ENCODE measurements at regions not wholly inside any gene's neighbourhood (a gene's known extent, or its start where the extent isn't known, plus 50 kb on each side); places are given as distances from the start of the nearest gene placed in this dataset.
"Not testable (repeated sequence)": the region's sequence is repeated elsewhere in the genome, so short reads cannot be mapped to it uniquely, and the experiment has no call there.

GRCh38 chr9:88291056-88291455, 97.2 kb upstream of the SPIN1 start:
- in situ Hi-C loops (cut with HindIII; ENCODE audit: low pct_ligation_motif_present, low pct_unique_long_range_greater_than_20kb, low sequenced_read_pairs): no loop called here
- DNase-seq: no peak

- no peak for DNase-seq
- in situ Hi-C loops (cut with HindIII; ENCODE audit: low pct_ligation_motif_present, low pct_unique_long_range_greater_than_20kb, low sequenced_read_pairs): no loop called here
These were observed 98.7 kb upstream of the SPIN1 start for GRCh38 chr9:88289532-88289931.

GRCh38 chr9:88287972-88288371, 100.3 kb upstream of the SPIN1 start:
- no peak for DNase-seq
- in situ Hi-C loops (cut with HindIII; ENCODE audit: low pct_ligation_motif_present, low pct_unique_long_range_greater_than_20kb, low sequenced_read_pairs): no loop called here

DNA sequence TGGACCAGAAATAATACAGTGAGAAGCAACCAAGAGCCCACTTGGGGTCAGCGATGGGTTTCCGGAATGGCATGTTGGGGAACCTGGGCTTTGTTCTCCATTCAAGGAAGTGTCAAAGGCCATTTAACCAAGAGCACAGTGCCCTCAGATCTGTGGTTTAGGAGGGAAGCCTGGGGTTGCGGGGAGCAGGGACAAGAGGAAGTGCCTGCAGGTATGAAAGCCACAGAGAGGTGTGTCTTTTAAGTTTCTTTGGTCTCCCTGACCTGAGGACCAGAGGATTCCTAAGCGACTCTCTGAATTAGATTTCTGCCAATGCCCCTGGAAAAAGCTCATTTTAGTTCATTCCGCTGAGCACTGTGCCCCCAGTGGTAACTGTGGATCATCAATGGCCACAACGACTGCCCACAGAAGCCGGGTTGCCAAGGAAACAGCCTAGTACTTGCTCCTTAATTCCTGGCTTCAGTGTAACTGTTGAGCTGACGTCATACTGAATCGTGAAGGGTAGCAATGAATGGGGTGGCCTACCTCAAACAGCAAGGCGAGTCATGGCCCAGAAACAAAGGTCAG, 107.3 kb upstream of the SPIN1 start:
- DNase-seq: no peak
- in situ Hi-C loops (cut with HindIII; ENCODE audit: low pct_ligation_motif_present, low pct_unique_long_range_greater_than_20kb, low sequenced_read_pairs): no loop called here

- DNase-seq: no peak
- in situ Hi-C loops (cut with HindIII; ENCODE audit: low pct_ligation_motif_present, low pct_unique_long_range_greater_than_20kb, low sequenced_read_pairs): no loop called here
These were observed 110.2 kb upstream of the SPIN1 start for GRCh38 chr9:88278036-88278435.

DNA sequence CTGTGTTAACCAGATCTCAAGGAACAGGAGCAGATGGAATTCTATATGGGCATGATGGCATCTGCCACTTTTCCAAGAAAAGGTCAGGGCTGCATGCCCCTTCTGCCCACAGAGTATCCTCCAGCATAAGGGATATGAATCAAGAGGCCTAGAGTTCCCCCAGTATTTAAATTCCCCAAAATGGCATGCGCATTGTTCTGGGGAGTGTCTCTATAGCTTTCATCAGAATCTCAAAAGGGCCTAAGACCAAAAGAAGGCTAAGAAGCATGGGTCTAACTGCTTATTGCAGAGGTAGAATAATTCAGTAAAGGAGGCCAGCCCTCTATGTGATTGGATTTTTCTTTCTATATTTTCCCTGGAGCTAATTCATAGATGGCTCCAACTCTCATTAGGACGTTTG, 114.2 kb upstream of the SPIN1 start:
- DNase-seq: no peak
- in situ Hi-C loops (cut with HindIII; ENCODE audit: low pct_ligation_motif_present, low pct_unique_long_range_greater_than_20kb, low sequenced_read_pairs): no loop called here

DNA sequence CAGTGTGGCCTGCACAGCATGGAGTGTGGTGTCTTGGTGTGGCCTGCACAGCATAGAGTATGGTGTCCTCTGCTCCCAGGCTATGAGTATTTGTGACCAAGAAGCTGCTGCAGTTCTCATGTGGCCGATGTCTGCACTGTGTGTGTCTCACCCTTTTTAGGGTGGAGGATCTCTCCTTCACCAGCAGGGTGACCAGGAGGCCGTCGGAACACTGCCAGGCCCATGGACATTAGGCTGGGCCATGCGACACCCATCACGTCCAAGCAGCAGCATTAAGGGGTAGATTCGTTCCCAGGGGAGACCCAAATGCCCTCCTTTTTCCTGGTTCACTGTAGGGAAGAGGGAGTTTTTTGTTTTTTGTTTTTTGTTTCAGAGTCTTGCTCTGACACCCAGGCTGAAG, 115.3 kb upstream of the SPIN1 start:
- in situ Hi-C loops (cut with HindIII; ENCODE audit: low pct_ligation_motif_present, low pct_unique_long_range_greater_than_20kb, low sequenced_read_pairs): no loop called here
- DNase-seq: no peak

DNA sequence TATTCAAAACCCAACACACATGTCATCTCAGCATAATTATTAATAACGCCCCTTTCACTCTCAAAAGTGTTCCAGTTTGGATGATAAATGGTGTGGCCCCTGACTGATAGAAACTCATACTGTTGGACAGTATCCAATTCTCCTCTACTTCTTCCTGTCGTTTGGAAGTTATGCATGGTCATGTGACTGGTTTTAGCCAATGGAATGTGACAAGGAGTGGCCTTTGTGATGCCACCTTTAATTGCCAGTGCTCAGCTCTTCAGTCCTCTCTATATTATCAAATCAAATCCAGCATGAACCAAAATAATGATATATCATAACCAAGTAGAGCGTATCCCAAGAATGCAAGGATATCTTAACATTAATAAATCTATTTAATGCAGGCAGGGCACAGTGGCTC, 117.8 kb upstream of the SPIN1 start:
- DNase-seq: no peak
- in situ Hi-C loops (cut with HindIII; ENCODE audit: low pct_ligation_motif_present, low pct_unique_long_range_greater_than_20kb, low sequenced_read_pairs): no loop called here

- DNase-seq: no peak
- in situ Hi-C loops (cut with HindIII; ENCODE audit: low pct_ligation_motif_present, low pct_unique_long_range_greater_than_20kb, low sequenced_read_pairs): no loop called here
These were observed 119.4 kb upstream of the SPIN1 start for GRCh38 chr9:88268886-88269285.

- DNase-seq: no peak
- in situ Hi-C loops (cut with HindIII; ENCODE audit: low pct_ligation_motif_present, low pct_unique_long_range_greater_than_20kb, low sequenced_read_pairs): no loop called here
These were observed 121.0 kb upstream of the SPIN1 start for GRCh38 chr9:88267283-88267682.

GRCh38 chr9:88266416-88266815, 121.8 kb upstream of the SPIN1 start:
- in situ Hi-C loops (cut with HindIII; ENCODE audit: low pct_ligation_motif_present, low pct_unique_long_range_greater_than_20kb, low sequenced_read_pairs): no loop called here
- DNase-seq: no peak

DNA sequence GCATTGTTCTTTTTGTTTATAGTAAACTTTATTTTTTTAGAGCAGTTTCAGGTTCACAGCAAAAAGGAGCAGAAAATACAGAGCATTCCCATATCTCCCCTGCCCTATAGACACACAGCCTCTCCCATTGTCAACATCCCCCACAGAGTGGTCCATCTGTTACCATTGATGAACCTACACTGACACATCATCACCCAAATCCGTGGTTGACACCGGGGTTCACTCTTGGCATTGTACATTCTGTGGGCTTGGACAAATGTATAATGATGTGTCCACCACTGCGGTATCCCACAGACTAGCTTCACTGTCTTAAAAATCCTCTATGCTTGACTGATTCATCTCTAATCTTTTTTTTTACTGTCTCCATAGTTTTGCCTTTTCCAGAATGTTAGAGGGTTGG, 120.7 kb upstream of the SPATA31C2 start:
- no peak for DNase-seq
- in situ Hi-C loops (cut with HindIII; ENCODE audit: low pct_ligation_motif_present, low pct_unique_long_range_greater_than_20kb, low sequenced_read_pairs): no loop called here

DNA sequence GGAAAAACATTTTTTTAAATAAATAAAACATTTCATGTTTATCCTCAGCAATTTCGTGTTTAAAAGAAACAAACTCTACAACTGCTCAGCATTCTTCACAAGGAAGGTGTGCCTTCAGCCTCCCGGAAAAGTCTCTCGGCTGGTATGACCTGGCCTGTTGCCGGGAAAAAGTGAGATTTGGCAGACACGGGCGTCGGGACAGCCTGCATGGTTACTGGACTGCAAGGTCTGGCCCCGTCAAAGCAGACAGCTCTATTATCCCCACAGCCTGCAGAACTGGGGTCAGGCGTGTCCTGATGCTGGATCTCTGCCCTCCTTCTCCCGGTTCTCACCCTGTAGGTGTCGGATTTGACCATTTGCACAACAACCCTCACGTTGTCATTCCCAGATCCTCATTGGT, 120.3 kb upstream of the SPATA31C2 start:
- DNase-seq: no peak
- in situ Hi-C loops (cut with HindIII; ENCODE audit: low pct_ligation_motif_present, low pct_unique_long_range_greater_than_20kb, low sequenced_read_pairs): no loop called here

DNA sequence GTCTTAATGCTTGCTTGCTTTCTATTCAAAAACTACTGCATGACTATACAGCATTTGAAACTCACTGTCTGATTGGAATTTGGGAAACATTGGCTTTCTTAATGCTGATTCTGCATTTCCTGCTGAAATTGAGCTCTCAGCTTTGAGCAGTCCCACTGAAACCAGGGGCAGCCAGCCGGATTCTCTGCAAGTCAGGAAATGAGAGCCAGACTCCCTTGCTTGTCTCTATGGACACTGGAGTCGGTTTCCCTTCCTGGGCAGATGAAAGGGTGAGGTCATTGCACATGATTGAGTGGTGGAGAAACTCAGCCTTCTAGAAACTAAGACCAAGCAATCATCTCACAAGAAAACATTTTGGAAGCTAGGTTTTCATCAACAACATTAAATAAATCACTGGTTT, 119.7 kb upstream of the SPATA31C2 start:
- in situ Hi-C loops (cut with HindIII; ENCODE audit: low pct_ligation_motif_present, low pct_unique_long_range_greater_than_20kb, low sequenced_read_pairs): no loop called here
- peak; percentile 19 for DNase-seq

- in situ Hi-C loops (cut with HindIII; ENCODE audit: low pct_ligation_motif_present, low pct_unique_long_range_greater_than_20kb, low sequenced_read_pairs): no loop called here
These were observed 117.9 kb upstream of the SPATA31C2 start for GRCh38 chr9:88256216-88256615.

GRCh38 chr9:88255806-88256205, 117.5 kb upstream of the SPATA31C2 start:
- DNase-seq; in situ Hi-C loops (cut with HindIII; ENCODE audit: low pct_ligation_motif_present, low pct_unique_long_range_greater_than_20kb, low sequenced_read_pairs): not testable (repeated sequence)

More at GRCh38 chr9:88256216-88256615, 117.9 kb upstream of the SPATA31C2 start:
- DNase-seq: no peak

GRCh38 chr9:88251903-88252302, 113.6 kb upstream of the SPATA31C2 start:
- in situ Hi-C loops (cut with HindIII; ENCODE audit: low pct_ligation_motif_present, low pct_unique_long_range_greater_than_20kb, low sequenced_read_pairs): no loop called here

GRCh38 chr9:88243736-88244135, 105.5 kb upstream of the SPATA31C2 start:
- in situ Hi-C loops (cut with HindIII; ENCODE audit: low pct_ligation_motif_present, low pct_unique_long_range_greater_than_20kb, low sequenced_read_pairs): no loop called here
- DNase-seq: peak; percentile 79

More at GRCh38 chr9:88251903-88252302, 113.6 kb upstream of the SPATA31C2 start:
- DNase-seq: no peak

- DNase-seq: no peak
- in situ Hi-C loops (cut with HindIII; ENCODE audit: low pct_ligation_motif_present, low pct_unique_long_range_greater_than_20kb, low sequenced_read_pairs): no loop called here
These were observed 104.6 kb upstream of the SPATA31C2 start for GRCh38 chr9:88242879-88243278.

DNA sequence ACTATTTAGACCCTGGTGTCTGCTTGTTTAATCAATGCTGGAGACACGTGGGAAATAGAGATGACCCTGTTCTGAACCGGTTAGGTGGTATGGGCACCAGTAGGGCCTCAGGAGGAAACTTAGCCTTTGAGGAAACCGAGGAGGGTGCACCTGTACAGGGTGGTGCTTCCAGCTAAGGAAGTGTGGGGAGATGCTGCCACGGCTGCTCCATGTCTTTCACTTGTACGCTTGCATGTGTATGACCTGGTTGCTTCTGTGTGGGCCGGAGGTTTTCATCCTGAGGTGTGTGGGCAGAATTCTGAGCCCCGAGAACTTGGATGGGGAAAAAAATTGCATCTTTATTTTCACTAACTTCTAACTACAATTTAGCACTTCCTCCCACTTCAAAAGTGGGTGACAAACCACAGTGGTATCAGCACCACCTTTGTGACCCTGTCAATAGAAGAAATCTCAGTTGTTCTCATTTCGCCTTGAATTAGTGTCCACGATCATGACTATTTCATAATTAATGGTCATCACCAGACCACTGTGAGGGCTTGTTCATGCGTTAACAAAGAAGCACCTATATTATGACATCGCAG, 99.8 kb upstream of the SPATA31C2 start:
- in situ Hi-C loops (cut with HindIII; ENCODE audit: low pct_ligation_motif_present, low pct_unique_long_range_greater_than_20kb, low sequenced_read_pairs): no loop called here
- no peak for DNase-seq
